HFFc6 (cell line): ENCODE measurements at regions not wholly inside any gene's neighbourhood (a gene's known extent, or its start where the extent isn't known, plus 50 kb on each side); places are given as distances from the start of the nearest gene placed in this dataset.

Experiments used
- DNase-seq: peaks from one replicate; pipeline ENCODE4 v3.0.0-alpha.2; 2018
- H3K27ac Mint-ChIP-seq: 2 replicates; pipeline ENCODE4 v1.8.0; 2020; ENCODE audit warnings: mild to moderate bottlenecking, mixed read lengths
- H3K27me3 Mint-ChIP-seq: 2 replicates; pipeline ENCODE4 v1.8.0; 2021; ENCODE audit warnings: mild to moderate bottlenecking, moderate library complexity, mixed read lengths; ENCODE audit not compliant: insufficient read depth
- H3K36me3 Mint-ChIP-seq: 2 replicates; pipeline ENCODE4 v1.8.0; 2021; ENCODE audit warnings: low read depth, mixed read lengths
- H3K4me1 Mint-ChIP-seq: 2 replicates; pipeline ENCODE4 v1.8.0; 2020; ENCODE audit warnings: low read depth, mixed read lengths
- H3K4me3 Mint-ChIP-seq: 2 replicates; pipeline ENCODE4 v1.8.0; 2020; ENCODE audit warnings: mild to moderate bottlenecking, moderate library complexity, mixed read lengths
- H3K9me3 Mint-ChIP-seq: 2 replicates; pipeline ENCODE4 v1.8.0; 2020; ENCODE audit warnings: mild to moderate bottlenecking, mixed read lengths
- CTCF ChIP-seq: fragments of 200-600 bp; sonication (generic); IDR thresholded peaks from 2 replicates; pipeline ENCODE4 v1.5.0; 2021; ENCODE audit warnings: antibody characterized with exemption, mild to moderate bottlenecking

- no peak for DNase-seq
- Mint-ChIP-seq H3K4me3 (no peak overlapping the region), H3K9me3 (peaks cover 32% of the 10 kb centered on the region), H3K27ac (no peak overlapping the region), H3K27me3 (no peaks in the 10 kb centered on the region), H3K36me3 (0 out of 2 replicates have a peak, but pooled peaks cover 4% of the 10 kb centered on the region), H3K4me1 (no peaks in the 10 kb centered on the region)
- TF ChIP-seq CTCF, result no peak
These were observed 1000.0 kb upstream of the CELF2 start for GRCh38 chr10:10017716-10018115.

- no peak for TF ChIP-seq CTCF
- H3K4me3 Mint-ChIP-seq, result no peak overlapping the region
- 0 out of 2 replicates have a peak, but pooled peaks cover 4% of the 10 kb centered on the region for H3K36me3 Mint-ChIP-seq
- no peaks in the 10 kb centered on the region for H3K4me1 Mint-ChIP-seq
- DNase-seq, result no peak
- no peaks in the 10 kb centered on the region for H3K27me3 Mint-ChIP-seq
- no peak overlapping the region for H3K27ac Mint-ChIP-seq
- peaks cover 49% of the 10 kb centered on the region for H3K9me3 Mint-ChIP-seq
These were observed 996.7 kb upstream of the CELF2 start for GRCh38 chr10:10020945-10021344.

- Mint-ChIP-seq H3K9me3 (peaks cover 29% of the 10 kb centered on the region), H3K4me3 (no peak overlapping the region), H3K4me1 (no peaks in the 10 kb centered on the region), H3K27ac (no peak overlapping the region), H3K27me3 (no peaks in the 10 kb centered on the region), H3K36me3 (peaks cover 5% of the 10 kb centered on the region; the same call in 1 of the 2 replicates)
- TF ChIP-seq CTCF, result no peak
- DNase-seq, result no peak
These were observed 984.7 kb upstream of the CELF2 start for GRCh38 chr10:10032991-10033390.

GRCh38 chr10:10038348-10038747 is 979.3 kb upstream of the CELF2 start:
- no peaks in the 10 kb centered on the region for H3K27me3 Mint-ChIP-seq

GRCh38 chr10:10039595-10039994 is 978.1 kb upstream of the CELF2 start:
- H3K36me3 Mint-ChIP-seq, result no peaks in the 10 kb centered on the region; the same call in 1 of the 2 replicates
- DNase-seq, result no peak
- peaks cover 47% of the 10 kb centered on the region for H3K9me3 Mint-ChIP-seq
- no peak for TF ChIP-seq CTCF
- H3K4me1 Mint-ChIP-seq, result no peaks in the 10 kb centered on the region
- H3K27me3 Mint-ChIP-seq, result no peaks in the 10 kb centered on the region
- H3K4me3 Mint-ChIP-seq, result no peak overlapping the region
- no peak overlapping the region for H3K27ac Mint-ChIP-seq

More at GRCh38 chr10:10038348-10038747, 979.3 kb upstream of the CELF2 start:
- no peak overlapping the region for H3K27ac Mint-ChIP-seq
- H3K36me3 Mint-ChIP-seq, result no peaks in the 10 kb centered on the region; the same call in 1 of the 2 replicates
- DNase-seq, result no peak
- TF ChIP-seq CTCF, result no peak
- peaks cover 43% of the 10 kb centered on the region for H3K9me3 Mint-ChIP-seq
- H3K4me3 Mint-ChIP-seq, result no peak overlapping the region
- no peaks in the 10 kb centered on the region for H3K4me1 Mint-ChIP-seq

- TF ChIP-seq CTCF, result no peak
- Mint-ChIP-seq H3K4me3 (no peak overlapping the region), H3K27me3 (no peaks in the 10 kb centered on the region), H3K36me3 (no peaks in the 10 kb centered on the region; the same call in 1 of the 2 replicates), H3K4me1 (no peaks in the 10 kb centered on the region), H3K27ac (no peak overlapping the region), H3K9me3 (peaks cover 63% of the 10 kb centered on the region)
- DNase-seq, result no peak
These were observed 974.6 kb upstream of the CELF2 start for GRCh38 chr10:10043083-10043482.
